Lower leg skin (tissue), 4 donors: ENCODE measurements at regions not wholly inside any gene's neighbourhood (a gene's known extent, or its start where the extent isn't known, plus 50 kb on each side); places are given as distances from the start of the nearest gene placed in this dataset.

ENCODE experiments used
- DNase-seq, 2 donors: peaks; one replicate each; pipeline ENCODE4 v3.0.0-alpha.2; 2019; ENCODE audit warnings: low spot score in 2 of 2
- H3K4me3 ChIP-seq: fragments of 200-600 bp; sonication (generic); 2 replicates; pipeline ENCODE4 v1.5.1; 2017; ENCODE audit warnings: mild to moderate bottlenecking, low read depth; ENCODE audit not compliant: poor library complexity, severe bottlenecking
- CTCF ChIP-seq, 3 donors: fragments of 450-650 bp; IDR thresholded peaks; one replicate each; pipeline ENCODE4 v1.5.1; 2016; ENCODE audit warnings: antibody characterized with exemption in 3 of 3, mild to moderate bottlenecking in 3 of 3, moderate library complexity in 2 of 3
- POLR2A ChIP-seq, 2 donors: fragments of 450-650 bp; IDR thresholded peaks; one replicate each; pipeline ENCODE4 v1.6.1; 2016 to 2017; ENCODE audit warnings: antibody characterized with exemption in 2 of 2, mild to moderate bottlenecking in 1 of 2, moderate library complexity in 1 of 2
- WGBS, 2 donors: methylation state at CpG; one replicate each; pipeline ENCODE4 v1.1.5; 2018; 5-methylcytosine and 5-hydroxymethylcytosine counted together
- intact Hi-C: fragments of 100-400 bp; cut with DNase I; formaldehyde crosslinking; loops from one replicate; pipeline ENCODE4 v1.15.0; 2023; ENCODE audit warnings: low total_unique reads

- no peak for DNase-seq
- TF ChIP-seq CTCF (IDR thresholded peaks at IDR 0.05) (no peak), POLR2A (IDR thresholded peaks at IDR 0.05) (no peak)
- WGBS, 2 donors: 80 to 82% methylated on average over 21 of the region's 21 CpGs
- H3K4me3 ChIP-seq: no peak overlapping the region
- intact Hi-C loops: no loop called here
Measured at GRCh38 chr7:153047079-153047959, 287.8 kb downstream of the ACTR3B start.

GRCh38 chr7:153052206-153052605 lies 292.7 kb downstream of the ACTR3B start:
- intact Hi-C loops: no loop called here
- H3K4me3 ChIP-seq: no peak overlapping the region
- TF ChIP-seq POLR2A (IDR thresholded peaks at IDR 0.05) (no peak), CTCF (IDR thresholded peaks at IDR 0.05) (no peak)
- WGBS, 2 donors: 72 to 73% methylated on average over 5 of the region's 5 CpGs
- no peak for DNase-seq

GRCh38 chr7:153061910-153062528 lies 302.5 kb downstream of the ACTR3B start:
- 46 to 47% methylated on average over 13 of the region's 13 CpGs for WGBS, 2 donors

GRCh38 chr7:153065051-153065450 lies 305.5 kb downstream of the ACTR3B start:
- intact Hi-C loops: no loop called here
- DNase-seq: no peak
- TF ChIP-seq POLR2A (IDR thresholded peaks at IDR 0.05) (no peak), CTCF (IDR thresholded peaks at IDR 0.05) (no peak)
- H3K4me3 ChIP-seq: no peak overlapping the region
- WGBS, 2 donors: 9 to 13% methylated on average over 1 of the region's 1 CpG

More at GRCh38 chr7:153061910-153062528, 302.5 kb downstream of the ACTR3B start:
- intact Hi-C loops: no loop called here
- TF ChIP-seq POLR2A (IDR thresholded peaks at IDR 0.05): no peak
- TF ChIP-seq CTCF (IDR thresholded peaks at IDR 0.05): no peak
- H3K4me3 ChIP-seq: no peak overlapping the region
- no peak for DNase-seq

GRCh38 chr7:153066711-153067110 lies 307.2 kb downstream of the ACTR3B start:
- no peak overlapping the region for H3K4me3 ChIP-seq
- no peak for DNase-seq
- TF ChIP-seq CTCF (IDR thresholded peaks at IDR 0.05) (no peak), POLR2A (IDR thresholded peaks at IDR 0.05) (no peak)
- 89 to 90% methylated on average over 5 of the region's 5 CpGs for WGBS, 2 donors
- intact Hi-C loops: no loop called here
